WTC11 (cell line): ENCODE measurements at regions not wholly inside any gene's neighbourhood (a gene's known extent, or its start where the extent isn't known, plus 50 kb on each side); places are given as distances from the start of the nearest gene placed in this dataset.

Experiments used
- CTCF ChIP-seq: fragments of 200-600 bp; IDR thresholded peaks from 2 replicates; pipeline ENCODE4 v1.8.0; 2022; ENCODE audit warnings: antibody characterized with exemption
- JAZF1 ChIP-seq: fragments of 250-450 bp; sonication (Bioruptor Pico); IDR thresholded peaks from 2 replicates; pipeline ENCODE4 v1.9.0; 2021; ENCODE audit warnings: moderate library complexity, mild to moderate bottlenecking, inconsistent platforms
- JUN ChIP-seq: sonication (generic); formaldehyde crosslinking; IDR thresholded peaks from 2 replicates; pipeline ENCODE4 v1.8.0; 2023; ENCODE audit warnings: mild to moderate bottlenecking, missing genetic modification reagents
- MXD4 ChIP-seq: fragments of 250-450 bp; sonication (Bioruptor Pico); IDR thresholded peaks from 2 replicates; pipeline ENCODE4 v1.8.0; 2021; ENCODE audit warnings: mild to moderate bottlenecking, moderate library complexity, borderline replicate concordance
- ZNF219 ChIP-seq: sonication (generic); formaldehyde crosslinking; IDR thresholded peaks from 2 replicates; pipeline ENCODE4 v1.8.0; 2023; ENCODE audit warnings: missing genetic modification reagents, mild to moderate bottlenecking, borderline replicate concordance

GRCh38 chr12:77696183-77696582, 134.5 kb upstream of the NAV3 start:
- no peak for TF ChIP-seq JUN (CRISPR knock-in tag)
- TF ChIP-seq CTCF = no peak
- TF ChIP-seq JAZF1 (CRISPR knock-in tag) = no peak
- TF ChIP-seq ZNF219 (CRISPR knock-in tag) = no peak
- no peak for TF ChIP-seq MXD4
